Tibial artery (tissue), 4 donors: ENCODE measurements at regions not wholly inside any gene's neighbourhood (a gene's known extent, or its start where the extent isn't known, plus 50 kb on each side); places are given as distances from the start of the nearest gene placed in this dataset.

Source experiments
- DNase-seq, 2 donors: peaks; one replicate each; pipeline ENCODE4 v3.0.0-alpha.2; 2019
- H3K27ac ChIP-seq, 2 donors: fragments of 200-600 bp; sonication (generic) in 1 of 2; 1 replicate in 1 of 2; 2 replicates in 1 of 2; pipeline ENCODE4 v1.5.1; 2018 to 2019; ENCODE audit warnings: mild to moderate bottlenecking in 1 of 2
- H3K27me3 ChIP-seq, 2 donors: fragments of 200-600 bp; sonication (generic) in 1 of 2; one replicate each; pipeline versions ENCODE4 v1.5.1 to v1.6.0; 2016 to 2019
- H3K36me3 ChIP-seq, 3 donors: fragments of 200-600 bp; sonication (generic) in 2 of 3; one replicate each; pipeline ENCODE4 v1.5.1; 2016 to 2019; ENCODE audit warnings: mild to moderate bottlenecking in 2 of 3
- H3K4me1 ChIP-seq, 4 donors: fragments of 200-600 bp; sonication (generic) in 2 of 4; 1 replicate in 3 of 4; 2 replicates in 1 of 4; pipeline ENCODE4 v1.5.1; 2016 to 2019
- H3K4me3 ChIP-seq, 2 donors: fragments of 200-600 bp; sonication (generic) in 1 of 2; 1 replicate in 1 of 2; 2 replicates in 1 of 2; pipeline ENCODE4 v1.5.1; 2018 to 2019; ENCODE audit warnings: mild to moderate bottlenecking in 2 of 2
- H3K9me3 ChIP-seq, 3 donors: fragments of 200-600 bp; sonication (generic) in 1 of 3; one replicate each; pipeline ENCODE4 v1.5.1; 2016 to 2019
- CTCF ChIP-seq, 2 experiments: fragments of 200-600 bp in 1 of 2; fragments of 450-650 bp in 1 of 2; IDR thresholded peaks; one replicate each; pipeline ENCODE4 v1.5.1; 2017 to 2019; ENCODE audit warnings: antibody characterized with exemption in 2 of 2, mild to moderate bottlenecking in 1 of 2, moderate library complexity in 1 of 2
- intact Hi-C: fragments of 100-400 bp; cut with DNase I; formaldehyde crosslinking; loops from one replicate; pipeline ENCODE4 v1.15.0; 2023; ENCODE audit warnings: low total_unique reads

- DNase-seq = no peak
- Histone ChIP-seq H3K36me3 (no peaks in the 10 kb centered on the region), H3K4me3 (no peak overlapping the region), H3K9me3 (no peaks in the 10 kb centered on the region), H3K4me1 (no peaks in the 10 kb centered on the region), H3K27me3 (no peaks in the 10 kb centered on the region), H3K27ac (no peak overlapping the region)
- TF ChIP-seq CTCF (IDR thresholded peaks at IDR 0.05) = no peak
- intact Hi-C loops = no loop called here
These were observed 355.9 kb upstream of the PITX2 start for GRCh38 chr4:110978761-110979160.

GRCh38 chr4:110982486-110982885, 359.6 kb upstream of the PITX2 start:
- intact Hi-C loops = no loop called here

DNA sequence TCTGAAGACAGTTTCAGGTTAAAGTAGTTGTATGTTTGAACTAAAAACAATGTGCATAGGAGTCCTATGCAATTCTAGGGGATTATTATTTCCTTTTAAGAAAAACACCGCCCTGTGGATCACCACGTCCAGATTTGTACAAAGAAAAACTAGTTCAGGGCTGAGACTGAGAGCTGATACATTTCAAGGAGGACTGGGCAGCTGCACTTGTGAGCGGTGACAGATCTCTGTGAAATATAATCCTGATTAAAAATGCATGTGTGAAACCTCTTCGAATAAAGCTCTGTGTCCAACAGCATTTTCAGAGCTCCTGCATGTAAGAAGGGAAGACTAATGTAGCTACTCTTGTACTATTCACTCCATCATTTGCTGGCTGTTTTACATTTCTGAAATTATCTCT, 365.8 kb upstream of the PITX2 start:
- H3K27me3 ChIP-seq = no peaks in the 10 kb centered on the region
- H3K9me3 ChIP-seq = no peaks in the 10 kb centered on the region
- intact Hi-C loops = no loop called here
- no peak for TF ChIP-seq CTCF (IDR thresholded peaks at IDR 0.05)
- DNase-seq = no peak
- H3K4me3 ChIP-seq = no peak overlapping the region
- H3K36me3 ChIP-seq = no peaks in the 10 kb centered on the region
- H3K4me1 ChIP-seq = no peaks in the 10 kb centered on the region
- no peak overlapping the region for H3K27ac ChIP-seq

More at GRCh38 chr4:110982486-110982885, 359.6 kb upstream of the PITX2 start:
- Histone ChIP-seq H3K27ac (no peak overlapping the region), H3K27me3 (no peaks in the 10 kb centered on the region), H3K4me1 (no peaks in the 10 kb centered on the region), H3K36me3 (no peaks in the 10 kb centered on the region), H3K4me3 (no peak overlapping the region), H3K9me3 (no peaks in the 10 kb centered on the region)
- TF ChIP-seq CTCF (IDR thresholded peaks at IDR 0.05) = no peak
- no peak for DNase-seq

DNA sequence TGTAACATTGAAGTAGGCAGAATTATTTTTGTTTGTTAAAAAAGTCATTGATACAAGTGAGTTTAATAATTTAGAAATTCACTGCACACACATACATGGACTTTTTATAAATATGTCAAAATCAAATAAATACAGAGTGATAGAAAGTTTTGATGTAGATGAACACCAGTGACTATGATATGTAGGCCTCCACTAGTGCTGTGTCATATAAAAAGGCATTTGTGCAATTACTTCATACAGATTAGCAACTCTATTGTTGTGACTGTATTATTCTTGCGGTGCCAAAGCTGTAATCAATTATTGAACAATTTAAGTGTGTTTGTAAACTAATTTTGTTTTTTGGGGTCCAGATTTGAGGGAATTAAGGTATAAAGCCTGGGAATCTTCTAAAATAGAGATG, 366.2 kb upstream of the PITX2 start:
- Histone ChIP-seq H3K36me3 (no peaks in the 10 kb centered on the region), H3K4me1 (no peaks in the 10 kb centered on the region), H3K27me3 (no peaks in the 10 kb centered on the region), H3K4me3 (no peak overlapping the region), H3K9me3 (no peaks in the 10 kb centered on the region), H3K27ac (no peak overlapping the region)
- no peak for TF ChIP-seq CTCF (IDR thresholded peaks at IDR 0.05)
- intact Hi-C loops = no loop called here
- no peak for DNase-seq

- Histone ChIP-seq H3K36me3 (no peaks in the 10 kb centered on the region), H3K4me3 (no peak overlapping the region), H3K4me1 (no peaks in the 10 kb centered on the region), H3K27ac (no peak overlapping the region), H3K27me3 (no peaks in the 10 kb centered on the region), H3K9me3 (no peaks in the 10 kb centered on the region)
- no peak for DNase-seq
- no peak for TF ChIP-seq CTCF (IDR thresholded peaks at IDR 0.05)
- intact Hi-C loops = no loop called here
These were observed 371.9 kb upstream of the PITX2 start for GRCh38 chr4:110994781-110995180.

GRCh38 chr4:110998320-110998719, 375.4 kb upstream of the PITX2 start:
- no peaks in the 10 kb centered on the region for H3K27me3 ChIP-seq
- H3K27ac ChIP-seq = no peak overlapping the region
- no peaks in the 10 kb centered on the region for H3K4me1 ChIP-seq
- H3K36me3 ChIP-seq = no peaks in the 10 kb centered on the region
- TF ChIP-seq CTCF (IDR thresholded peaks at IDR 0.05) = no peak
- intact Hi-C loops = no loop called here
- DNase-seq = no peak
- H3K4me3 ChIP-seq = no peak overlapping the region
- no peaks in the 10 kb centered on the region for H3K9me3 ChIP-seq
